ENCODE measurements at regions not wholly inside any gene's neighbourhood (a gene's known extent, or its start where the extent isn't known, plus 50 kb on each side); places are given as distances from the start of the nearest gene placed in this dataset.

DNA sequence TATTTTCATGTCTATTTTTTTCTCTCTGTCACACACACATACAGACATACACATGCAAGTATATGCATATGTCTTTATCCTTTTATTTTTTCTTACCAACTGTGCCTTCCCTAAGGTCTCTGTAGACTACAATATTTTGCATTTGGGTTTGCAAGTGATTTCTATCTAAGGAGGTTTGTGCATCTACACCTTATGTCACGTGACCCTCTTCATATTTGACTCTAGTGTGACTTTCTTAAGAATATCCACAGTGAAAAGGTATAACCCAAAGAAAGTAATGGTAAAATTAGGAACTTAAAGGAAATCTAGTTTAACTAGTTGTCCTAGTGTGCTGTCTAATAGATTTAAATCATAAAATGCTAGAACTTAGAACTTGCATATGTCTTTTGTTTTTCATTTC is 298.8 kb upstream of the LRIG3 start:
- TF ChIP-seq, protein P1, sequence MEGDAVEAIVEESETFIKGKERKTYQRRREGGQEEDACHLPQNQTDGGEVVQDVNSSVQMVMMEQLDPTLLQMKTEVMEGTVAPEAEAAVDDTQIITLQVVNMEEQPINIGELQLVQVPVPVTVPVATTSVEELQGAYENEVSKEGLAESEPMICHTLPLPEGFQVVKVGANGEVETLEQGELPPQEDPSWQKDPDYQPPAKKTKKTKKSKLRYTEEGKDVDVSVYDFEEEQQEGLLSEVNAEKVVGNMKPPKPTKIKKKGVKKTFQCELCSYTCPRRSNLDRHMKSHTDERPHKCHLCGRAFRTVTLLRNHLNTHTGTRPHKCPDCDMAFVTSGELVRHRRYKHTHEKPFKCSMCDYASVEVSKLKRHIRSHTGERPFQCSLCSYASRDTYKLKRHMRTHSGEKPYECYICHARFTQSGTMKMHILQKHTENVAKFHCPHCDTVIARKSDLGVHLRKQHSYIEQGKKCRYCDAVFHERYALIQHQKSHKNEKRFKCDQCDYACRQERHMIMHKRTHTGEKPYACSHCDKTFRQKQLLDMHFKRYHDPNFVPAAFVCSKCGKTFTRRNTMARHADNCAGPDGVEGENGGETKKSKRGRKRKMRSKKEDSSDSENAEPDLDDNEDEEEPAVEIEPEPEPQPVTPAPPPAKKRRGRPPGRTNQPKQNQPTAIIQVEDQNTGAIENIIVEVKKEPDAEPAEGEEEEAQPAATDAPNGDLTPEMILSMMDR (IDR thresholded peaks at IDR 0.05), result no peak
- no peak for TF ChIP-seq POLR2A (IDR thresholded peaks at IDR 0.05)

Data from esophagus squamous epithelium (tissue), 4 donors.